ENCODE measurements at regions not wholly inside any gene's neighbourhood (a gene's known extent, or its start where the extent isn't known, plus 50 kb on each side); places are given as distances from the start of the nearest gene placed in this dataset.

GRCh38 chr6:84330325-84330724 lies 102.9 kb upstream of the CEP162 start:
- no peak overlapping the region for H3K4me3 ChIP-seq (ENCODE audit: low read depth, low read length)
- H3K9me3 ChIP-seq, result no peaks in the 10 kb centered on the region
- no peaks in the 10 kb centered on the region for H3K27me3 ChIP-seq (replicated peaks; ENCODE audit: control insufficient read depth, insufficient read depth, low read length)
- H3K36me3 Mint-ChIP-seq (ENCODE audit: insufficient read depth, unreplicated experiment), result no peaks in the 10 kb centered on the region
- H3K27ac Mint-ChIP-seq (ENCODE audit: unreplicated experiment), result no peak overlapping the region
- ChIA-PET POLR2A (no interaction called here), CTCF (no interaction called here)
- no TSS peak for BruUV-seq (replicated peaks)
- no peaks in the 10 kb centered on the region for H3K4me1 Mint-ChIP-seq (ENCODE audit: low read depth, unreplicated experiment)
- no peak overlapping the region for H3K4me3 Mint-ChIP-seq (ENCODE audit: unreplicated experiment)
- DNase-seq, result no peak
- intact Hi-C loops (cut with micrococcal nuclease; ENCODE audit: unreplicated experiment), result no loop called here
- no peaks in the 10 kb centered on the region for H3K4me1 ChIP-seq
- no peak for TF ChIP-seq CTCF (IDR thresholded peaks at IDR 0.05; ENCODE audit: insufficient read depth in 1 of 2, low read depth in 1 of 2, low read length in 1 of 2, severe bottlenecking in 1 of 2, unreplicated experiment in 1 of 2)
- peaks cover under 1% of the 10 kb centered on the region for H3K9me3 Mint-ChIP-seq (ENCODE audit: unreplicated experiment)
- no peaks in the 10 kb centered on the region for H3K36me3 ChIP-seq (ENCODE audit: control insufficient read depth, insufficient read depth, low read length)
- H3K27me3 Mint-ChIP-seq (ENCODE audit: insufficient read depth, unreplicated experiment), result no peaks in the 10 kb centered on the region

- no peak for DNase-seq
- Mint-ChIP-seq H3K4me3 (ENCODE audit: unreplicated experiment) (no peak overlapping the region), H3K27ac (ENCODE audit: unreplicated experiment) (no peak overlapping the region), H3K4me1 (ENCODE audit: low read depth, unreplicated experiment) (no peaks in the 10 kb centered on the region), H3K27me3 (ENCODE audit: insufficient read depth, unreplicated experiment) (no peaks in the 10 kb centered on the region), H3K9me3 (ENCODE audit: unreplicated experiment) (no peaks in the 10 kb centered on the region), H3K36me3 (ENCODE audit: insufficient read depth, unreplicated experiment) (no peaks in the 10 kb centered on the region)
- no peaks in the 10 kb centered on the region for H3K4me1 ChIP-seq
- POLR2A ChIA-PET, result no interaction called here
- no peaks in the 10 kb centered on the region for H3K27me3 ChIP-seq (replicated peaks; ENCODE audit: control insufficient read depth, insufficient read depth, low read length)
- no peak for TF ChIP-seq CTCF (IDR thresholded peaks at IDR 0.05; ENCODE audit: insufficient read depth in 1 of 2, low read depth in 1 of 2, low read length in 1 of 2, severe bottlenecking in 1 of 2, unreplicated experiment in 1 of 2)
- H3K9me3 ChIP-seq, result no peaks in the 10 kb centered on the region
- intact Hi-C loops (cut with micrococcal nuclease; ENCODE audit: unreplicated experiment), result no loop called here
- CTCF ChIA-PET, result no interaction called here
- no peak overlapping the region for H3K4me3 ChIP-seq (ENCODE audit: low read depth, low read length)
- no peaks in the 10 kb centered on the region for H3K36me3 ChIP-seq (ENCODE audit: control insufficient read depth, insufficient read depth, low read length)
- BruUV-seq (replicated peaks), result no TSS peak
Observed at GRCh38 chr6:84329516-84329915, 102.1 kb upstream of the CEP162 start.

GRCh38 chr6:84329077-84329476 lies 101.6 kb upstream of the CEP162 start:
- Mint-ChIP-seq H3K36me3 (ENCODE audit: insufficient read depth, unreplicated experiment) (no peaks in the 10 kb centered on the region), H3K27ac (ENCODE audit: unreplicated experiment) (no peak overlapping the region), H3K27me3 (ENCODE audit: insufficient read depth, unreplicated experiment) (no peaks in the 10 kb centered on the region), H3K4me3 (ENCODE audit: unreplicated experiment) (no peak overlapping the region), H3K4me1 (ENCODE audit: low read depth, unreplicated experiment) (no peaks in the 10 kb centered on the region), H3K9me3 (ENCODE audit: unreplicated experiment) (no peaks in the 10 kb centered on the region)
- H3K4me3 ChIP-seq (ENCODE audit: low read depth, low read length), result no peak overlapping the region
- H3K4me1 ChIP-seq, result no peaks in the 10 kb centered on the region
- H3K27me3 ChIP-seq (replicated peaks; ENCODE audit: control insufficient read depth, insufficient read depth, low read length), result no peaks in the 10 kb centered on the region
- no peaks in the 10 kb centered on the region for H3K36me3 ChIP-seq (ENCODE audit: control insufficient read depth, insufficient read depth, low read length)
- no peak for DNase-seq
- no peak for TF ChIP-seq CTCF (IDR thresholded peaks at IDR 0.05; ENCODE audit: insufficient read depth in 1 of 2, low read depth in 1 of 2, low read length in 1 of 2, severe bottlenecking in 1 of 2, unreplicated experiment in 1 of 2)
- intact Hi-C loops (cut with micrococcal nuclease; ENCODE audit: unreplicated experiment), result no loop called here
- BruUV-seq (replicated peaks), result no TSS peak
- H3K9me3 ChIP-seq, result no peaks in the 10 kb centered on the region
- POLR2A ChIA-PET, result no interaction called here
- CTCF ChIA-PET, result no interaction called here

All from Caco-2 (cell line).